HepG2 (cell line): ENCODE measurements at regions not wholly inside any gene's neighbourhood (a gene's known extent, or its start where the extent isn't known, plus 50 kb on each side); places are given as distances from the start of the nearest gene placed in this dataset.

Experiments
- small RNA-seq, 3 experiments: library from RNA; depleted of rRNA; stranded (forward); fragments of <200 nt; gene quantifications; one replicate each; pipeline ENCODE3, GENCODE V24; 2012; ENCODE audit warnings: low read depth in 2 of 3, low replicate concordance in 1 of 3; ENCODE audit not compliant: insufficient read length in 3 of 3, insufficient read depth in 2 of 3

Small RNA genes in the stretch of these regions (small RNA-seq; reads per million reads assigned to genes)
- 0 reads per million in 3 experiments for gene CR392039.1
